ENCODE measurements at regions not wholly inside any gene's neighbourhood (a gene's known extent, or its start where the extent isn't known, plus 50 kb on each side); places are given as distances from the start of the nearest gene placed in this dataset.

DNA sequence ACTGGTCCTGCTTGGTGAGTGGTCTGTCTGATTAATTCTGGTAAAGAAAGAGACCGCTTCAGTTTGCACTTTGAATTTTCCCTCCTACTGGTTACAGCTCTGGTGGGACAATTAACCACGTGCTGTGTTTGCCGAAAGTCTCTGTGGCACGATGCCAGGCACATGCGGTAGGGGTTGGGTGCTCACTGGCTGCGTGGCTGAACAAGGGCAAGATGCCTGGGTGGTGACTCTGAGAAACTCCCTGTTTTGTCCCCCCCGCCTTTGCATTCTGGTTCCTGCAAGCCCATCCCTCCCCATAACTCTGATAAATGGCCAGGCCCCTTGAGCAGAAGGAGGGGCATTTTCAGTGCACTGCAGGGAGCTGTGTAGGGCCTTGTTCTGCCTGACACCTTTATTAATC lies 206.1 kb downstream of the TFCP2L1 start:
- DNase-seq = peak; percentile 50

DNA sequence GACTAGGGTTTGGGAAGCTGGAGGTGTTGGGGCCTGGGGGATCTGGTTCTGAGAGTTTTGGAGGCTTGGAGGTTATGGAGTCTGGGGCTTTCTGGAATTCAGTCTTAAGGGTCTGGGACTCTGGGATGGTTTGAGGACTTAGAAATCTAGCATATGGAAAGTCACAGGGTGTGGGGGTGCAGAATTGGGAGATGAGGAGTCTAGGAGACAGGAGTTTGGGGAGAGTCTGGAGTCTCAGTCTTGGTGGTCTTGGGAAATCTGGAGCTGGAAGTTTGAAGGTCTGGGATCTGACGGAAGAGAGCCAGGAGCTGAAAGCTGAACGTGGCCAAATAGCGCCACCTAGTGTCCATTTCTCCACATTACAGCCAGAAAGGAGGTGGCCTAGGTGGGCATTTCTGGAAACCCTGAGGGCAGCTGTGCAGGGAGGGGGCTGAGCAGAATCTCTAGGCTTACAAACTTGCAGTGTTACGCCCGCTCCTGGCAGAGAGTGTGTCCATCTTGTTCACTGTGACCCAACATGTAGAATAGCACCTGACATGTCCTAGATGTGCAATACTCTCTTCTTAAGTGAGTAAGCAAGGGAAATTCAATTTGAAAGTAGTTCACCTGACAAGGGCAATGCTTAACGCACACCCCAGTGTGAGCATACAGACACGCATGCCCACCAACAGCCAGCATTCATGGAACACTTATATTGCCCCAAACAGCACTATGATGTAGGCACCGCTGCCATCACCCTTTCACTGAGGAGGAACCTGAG lies 204.8 kb downstream of the TFCP2L1 start:
- peak; percentile 50 for DNase-seq

- no peak for DNase-seq
These were observed 203.3 kb downstream of the TFCP2L1 start for GRCh38 chr2:121081701-121082100.

- no peak for DNase-seq
These were observed 202.8 kb downstream of the TFCP2L1 start for GRCh38 chr2:121082191-121082590.

GRCh38 chr2:121084130-121084680 lies 200.8 kb downstream of the TFCP2L1 start:
- DNase-seq = no peak

DNA sequence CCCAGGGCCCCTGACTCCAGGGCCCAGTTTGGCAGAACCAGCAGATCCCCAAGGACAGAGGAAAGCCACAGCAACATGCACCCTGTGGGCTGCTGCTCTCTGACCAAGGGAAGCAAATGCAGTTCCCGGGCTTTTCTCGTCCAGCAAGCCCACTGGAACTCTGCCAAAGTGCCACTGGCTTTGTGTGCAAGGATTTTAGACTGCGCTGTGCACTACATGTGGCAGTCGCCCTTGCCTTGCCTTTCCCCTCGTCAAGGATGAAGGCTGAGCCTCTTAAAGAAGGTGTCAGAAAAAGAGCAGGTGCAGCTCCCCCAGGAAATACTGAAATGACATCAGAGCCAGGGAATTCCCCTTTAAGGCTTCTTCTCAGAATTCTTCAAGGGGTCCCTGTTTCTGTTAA lies 199.2 kb downstream of the TFCP2L1 start:
- DNase-seq = no peak

DNA sequence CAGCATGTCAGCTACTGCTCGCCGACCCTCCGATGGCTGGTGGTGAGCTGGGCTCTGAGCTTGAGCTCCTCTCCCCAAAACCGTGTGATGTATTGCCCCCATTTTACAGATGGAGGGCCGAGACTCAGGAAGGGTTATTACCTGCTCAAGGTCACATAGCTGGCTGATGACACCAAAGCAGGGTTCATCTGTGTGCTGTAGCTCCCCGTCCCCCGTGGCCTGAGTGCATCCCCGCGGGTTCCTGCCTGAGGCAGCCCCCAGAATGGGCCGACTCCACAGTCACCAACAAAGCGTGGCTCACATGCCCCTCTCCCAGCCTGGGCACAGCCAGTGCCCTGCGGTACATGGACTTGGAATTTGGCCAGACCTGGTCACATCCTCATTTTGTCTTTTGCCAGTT lies 198.6 kb downstream of the TFCP2L1 start:
- no peak for DNase-seq

DNA sequence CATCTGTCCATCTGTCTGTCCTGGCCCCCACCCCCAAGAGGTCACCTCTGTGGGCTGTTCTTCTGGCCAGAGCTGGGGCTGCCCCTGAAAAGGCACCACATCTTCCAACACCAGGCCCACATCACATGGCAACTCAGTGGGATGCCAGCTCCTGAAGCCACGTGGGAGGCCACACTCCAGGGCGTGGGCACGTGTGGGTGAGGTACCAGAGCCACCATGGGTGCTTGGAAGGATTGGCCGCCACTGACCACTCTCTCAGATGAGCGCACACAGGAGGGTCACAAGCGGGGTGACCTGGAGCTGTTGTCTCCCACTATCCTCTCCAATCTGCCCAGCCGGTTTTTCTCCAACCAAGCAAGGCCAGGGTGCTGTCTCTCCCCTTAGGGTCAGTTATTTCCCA lies 197.9 kb downstream of the TFCP2L1 start:
- DNase-seq = no peak

GRCh38 chr2:121088251-121089165 lies 196.5 kb downstream of the TFCP2L1 start:
- DNase-seq = peak; percentile 60

- no peak for DNase-seq
These were observed 195.9 kb downstream of the TFCP2L1 start for GRCh38 chr2:121089166-121089510.

- no peak for DNase-seq
These were observed 194.8 kb downstream of the TFCP2L1 start for GRCh38 chr2:121090088-121090715.

DNA sequence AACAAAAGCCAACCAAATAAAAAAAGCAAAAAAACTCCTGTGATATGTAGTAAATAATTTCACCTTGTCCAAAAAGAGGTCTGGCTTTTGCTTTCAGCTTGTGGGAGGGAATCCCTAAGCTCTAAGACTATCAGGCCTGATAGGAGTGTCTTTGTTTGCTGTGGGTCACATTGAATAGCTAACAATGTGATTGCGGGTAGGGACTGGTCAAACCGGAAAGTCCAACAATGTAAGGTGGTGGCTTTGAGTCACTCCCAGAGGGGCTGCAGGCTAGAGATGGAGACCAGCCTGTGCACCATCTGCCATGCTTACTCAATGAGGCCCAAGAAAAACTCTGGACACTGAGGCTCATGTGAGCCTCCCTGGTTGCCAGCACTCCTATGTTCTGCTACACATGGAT lies 192.9 kb downstream of the TFCP2L1 start:
- no peak for DNase-seq

DNA sequence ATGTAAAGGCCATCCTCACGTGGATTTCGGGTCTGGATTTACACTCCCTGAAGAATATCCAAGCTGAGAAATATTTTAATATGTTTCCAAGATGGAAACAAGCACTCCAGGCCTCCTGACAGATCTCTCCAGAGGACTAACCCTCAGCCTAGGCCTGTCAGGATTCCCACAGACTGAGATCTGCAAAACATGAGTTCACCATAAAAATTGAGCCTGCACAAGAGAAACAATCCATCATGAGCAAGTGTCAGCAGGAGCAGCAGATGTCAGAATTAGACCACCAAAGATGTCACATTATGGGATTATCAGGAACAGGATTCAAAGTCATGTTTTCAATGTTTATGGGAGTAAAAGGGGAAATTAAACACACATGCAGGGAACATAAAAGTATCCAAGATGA lies 191.3 kb downstream of the TFCP2L1 start:
- peak; percentile 36 for DNase-seq

- DNase-seq = peak; percentile 47
These were observed 190.9 kb downstream of the TFCP2L1 start for GRCh38 chr2:121094101-121094500.

DNA sequence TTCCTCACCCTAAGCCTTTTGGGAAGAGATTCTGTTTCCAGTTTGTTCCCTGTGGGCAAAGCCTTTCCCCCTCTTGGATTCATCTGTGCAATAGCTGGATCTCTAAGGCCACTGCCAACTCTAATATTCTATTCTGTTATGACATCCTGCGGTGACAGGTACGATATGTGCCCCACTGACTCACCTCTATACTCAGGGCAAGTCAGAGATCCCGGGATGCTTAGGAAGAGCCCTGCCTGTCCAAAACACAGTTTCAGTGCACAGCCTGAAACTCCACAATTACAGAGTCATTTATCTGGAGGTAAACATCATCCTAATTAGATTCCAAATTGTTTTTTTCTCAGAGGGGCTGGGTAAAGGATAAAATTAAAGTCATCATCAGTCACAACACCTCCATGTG lies 190.2 kb downstream of the TFCP2L1 start:
- DNase-seq = no peak

GRCh38 chr2:121095257-121096080 lies 189.5 kb downstream of the TFCP2L1 start:
- peak; percentile 43 for DNase-seq

- DNase-seq = no peak
These were observed 188.4 kb downstream of the TFCP2L1 start for GRCh38 chr2:121096611-121097010.

GRCh38 chr2:121098556-121098955 lies 186.4 kb downstream of the TFCP2L1 start:
- DNase-seq = no peak

DNA sequence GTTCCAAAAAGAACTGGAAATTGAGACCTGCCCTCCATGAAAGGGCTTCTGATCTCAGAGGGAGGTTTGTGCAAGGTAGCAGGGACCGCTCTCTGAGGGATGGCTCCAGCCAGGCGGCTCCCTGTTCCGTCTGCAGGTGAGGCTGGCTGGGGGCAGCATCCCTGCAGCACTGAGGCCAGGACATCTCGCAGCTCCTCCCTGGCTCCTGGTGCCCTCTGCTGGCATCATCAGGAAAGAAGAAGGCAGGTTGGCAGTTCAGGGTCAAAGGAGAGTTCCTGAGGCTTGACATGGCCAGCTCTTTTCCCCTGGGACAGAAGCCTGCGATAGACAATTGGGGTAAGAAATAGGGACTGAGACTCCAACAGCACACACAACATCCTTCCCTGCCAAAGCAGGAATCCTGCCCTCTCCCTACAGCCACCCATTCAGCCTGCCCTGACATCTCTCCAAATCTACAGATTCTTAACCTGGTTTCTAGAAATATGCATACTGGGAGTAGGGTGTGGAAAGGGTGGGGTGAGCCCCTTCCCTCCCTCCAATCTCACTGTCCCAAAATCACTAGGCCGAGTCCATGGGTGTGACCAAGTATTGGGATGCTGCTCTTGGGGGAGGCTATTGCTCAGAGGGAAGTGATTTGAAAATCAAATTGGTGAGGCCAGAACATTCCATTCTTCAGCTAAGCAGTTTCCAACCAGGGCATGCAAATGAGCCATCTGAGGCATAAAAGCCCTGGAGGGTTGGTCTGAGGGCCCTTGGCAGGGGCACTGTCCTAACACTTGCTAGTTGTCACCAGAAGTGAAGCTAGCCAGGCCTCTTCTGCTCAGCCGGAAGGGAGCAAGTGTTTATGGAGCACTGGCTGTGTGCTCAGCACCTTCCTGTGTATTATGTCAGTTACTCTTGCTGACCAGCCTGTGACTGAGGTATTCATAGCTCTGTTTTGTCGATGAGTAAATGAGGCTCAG lies 185.4 kb downstream of the TFCP2L1 start:
- DNase-seq = no peak

- DNase-seq = no peak
These were observed 183.8 kb downstream of the TFCP2L1 start for GRCh38 chr2:121101093-121101715.

Data from fibroblast of skin of abdomen (primary cell).